Transverse colon (tissue), 4 donors: ENCODE measurements at regions not wholly inside any gene's neighbourhood (a gene's known extent, or its start where the extent isn't known, plus 50 kb on each side); places are given as distances from the start of the nearest gene placed in this dataset.
"Not testable (repeated sequence)": the region's sequence is repeated elsewhere in the genome, so short reads cannot be mapped to it uniquely, and the experiment has no call there.

Experiments
- POLR2A ChIP-seq: fragments of 450-650 bp; IDR thresholded peaks from one replicate; pipeline ENCODE4 v1.6.1; 2016; ENCODE audit warnings: antibody characterized with exemption, mild to moderate bottlenecking, moderate library complexity
- POLR2AphosphoS5 ChIP-seq, 3 donors: sonication (generic); formaldehyde crosslinking; IDR thresholded peaks; one replicate each; pipeline ENCODE4 v1.6.1; 2016; ENCODE audit warnings: antibody characterized with exemption in 3 of 3
- TF ChIP-seq, protein P1 (sequence below), 5 experiments: fragments of 200-600 bp in 3 of 5; fragments of 450-650 bp in 2 of 5; sonication (generic) in 3 of 5; IDR thresholded peaks; 1 replicate in 2 of 5; 2 replicates in 3 of 5; pipeline ENCODE4 v1.5.1; 2016 to 2017; ENCODE audit warnings: antibody characterized with exemption in 5 of 5, inconsistent platforms in 3 of 5, mild to moderate bottlenecking in 2 of 5, moderate library complexity in 1 of 5

DNA sequence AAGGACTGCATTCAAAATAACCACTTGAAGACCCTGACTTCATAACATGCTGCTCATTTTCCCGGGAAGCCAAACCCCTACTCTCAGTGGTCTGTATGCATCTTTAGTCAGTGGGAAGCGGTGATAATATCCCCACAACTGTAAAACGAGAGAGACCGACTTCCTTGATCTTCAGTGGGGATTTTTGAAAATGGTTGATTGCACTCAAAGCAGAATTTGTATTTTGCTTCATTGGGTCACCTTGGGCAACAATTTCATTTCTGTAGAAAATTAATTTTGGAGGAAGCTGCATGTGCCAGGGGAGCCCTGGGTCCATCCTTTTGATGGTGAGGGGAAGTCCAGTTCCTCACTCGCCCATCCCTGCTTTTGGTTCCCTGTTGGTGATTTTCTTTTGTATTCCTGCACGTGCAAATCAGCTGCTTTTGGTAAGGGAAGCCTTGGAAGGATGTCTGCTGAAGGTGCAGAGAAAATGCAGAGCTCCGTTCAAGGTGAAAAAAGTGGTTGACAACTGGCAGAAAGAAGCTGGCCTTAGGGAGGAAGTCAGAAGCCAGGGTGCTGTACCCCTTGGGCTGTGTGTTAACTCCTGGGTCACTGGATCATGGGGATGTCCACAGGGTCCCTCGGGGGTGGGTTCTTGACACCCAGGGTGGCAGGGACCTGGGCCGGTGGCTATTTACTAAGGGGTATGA lies 89.8 kb upstream of the CRYM start:
- not testable (repeated sequence) for TF ChIP-seq POLR2A; POLR2AphosphoS5 (IDR thresholded peaks at IDR 0.05)
- TF ChIP-seq, protein P1, sequence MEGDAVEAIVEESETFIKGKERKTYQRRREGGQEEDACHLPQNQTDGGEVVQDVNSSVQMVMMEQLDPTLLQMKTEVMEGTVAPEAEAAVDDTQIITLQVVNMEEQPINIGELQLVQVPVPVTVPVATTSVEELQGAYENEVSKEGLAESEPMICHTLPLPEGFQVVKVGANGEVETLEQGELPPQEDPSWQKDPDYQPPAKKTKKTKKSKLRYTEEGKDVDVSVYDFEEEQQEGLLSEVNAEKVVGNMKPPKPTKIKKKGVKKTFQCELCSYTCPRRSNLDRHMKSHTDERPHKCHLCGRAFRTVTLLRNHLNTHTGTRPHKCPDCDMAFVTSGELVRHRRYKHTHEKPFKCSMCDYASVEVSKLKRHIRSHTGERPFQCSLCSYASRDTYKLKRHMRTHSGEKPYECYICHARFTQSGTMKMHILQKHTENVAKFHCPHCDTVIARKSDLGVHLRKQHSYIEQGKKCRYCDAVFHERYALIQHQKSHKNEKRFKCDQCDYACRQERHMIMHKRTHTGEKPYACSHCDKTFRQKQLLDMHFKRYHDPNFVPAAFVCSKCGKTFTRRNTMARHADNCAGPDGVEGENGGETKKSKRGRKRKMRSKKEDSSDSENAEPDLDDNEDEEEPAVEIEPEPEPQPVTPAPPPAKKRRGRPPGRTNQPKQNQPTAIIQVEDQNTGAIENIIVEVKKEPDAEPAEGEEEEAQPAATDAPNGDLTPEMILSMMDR (IDR thresholded peaks at IDR 0.05), result not testable (repeated sequence)
